A549 (cell line): ENCODE measurements at regions not wholly inside any gene's neighbourhood (a gene's known extent, or its start where the extent isn't known, plus 50 kb on each side); places are given as distances from the start of the nearest gene placed in this dataset.

Source experiments
- ATAC-seq, 2 experiments: fragments of 200-7000 bp in 1 of 2; fragments of >200 bp in 1 of 2; cut with Nextera tagmentation in 1 of 2; cut with Tn5 transposase in 1 of 2; 3 replicates each; pipeline versions ENCODE4 v1.8.0 to v1.9.1; 2018 to 2020; ENCODE audit warnings: mild to moderate bottlenecking in 1 of 2, moderate library complexity in 1 of 2
- CTCF ChIA-PET: fragments of 300-600 bp; sonication (Branson Sonifier 250); formaldehyde crosslinking; extraction: SDS; loops from one replicate; lab custom pipeline; 2021; ENCODE audit warnings: antibody characterized with exemption, inconsistent platforms; lab: Yijun Ruan, JAX
- POLR2A ChIA-PET: fragments of 350-600 bp; formaldehyde crosslinking; extraction: SDS; loops from one replicate; lab custom pipeline; 2021; ENCODE audit warnings: antibody characterized with exemption, inconsistent platforms; lab: Yijun Ruan, JAX
- DNase-seq, 2 experiments: peaks; one replicate each; pipeline versions ENCODE4 v3.0.0 to v3.0.0-alpha.2; 2011 to 2016; ENCODE audit warnings: low read depth in 1 of 2, low spot score in 1 of 2
- FAIRE-seq: peaks from 2 replicates; lab custom pipeline; 2011; peaks lifted over from hg19 to GRCh38; lab: Jason Lieb, UNC
- H3K27ac ChIP-seq, 2 experiments: fragments of >200 bp; sonication (Bioruptor Twin); formaldehyde crosslinking; 3 replicates each; pipeline ENCODE4 v1.5.1; 2016 to 2017
- H3K4me1 ChIP-seq: fragments of >200 bp; sonication (Bioruptor Twin); formaldehyde crosslinking; 3 replicates; pipeline ENCODE4 v1.6.1; 2016
- H3K4me2 ChIP-seq: fragments of >200 bp; sonication (Bioruptor Twin); formaldehyde crosslinking; 3 replicates; pipeline ENCODE4 v1.6.1; 2016
- H3K4me3 ChIP-seq: fragments of >200 bp; sonication (Bioruptor Twin); formaldehyde crosslinking; 3 replicates; pipeline ENCODE4 v1.5.1; 2016
- H3K9me3 ChIP-seq: fragments of >200 bp; sonication (Bioruptor Twin); formaldehyde crosslinking; 3 replicates; pipeline ENCODE4 v1.6.1; 2016
- BCL3 ChIP-seq: fragments of >200 bp; sonication (Bioruptor Twin); formaldehyde crosslinking; IDR thresholded peaks from 3 replicates; pipeline ENCODE4 v1.6.1; 2016
- BHLHE40 ChIP-seq: IDR thresholded peaks from 2 replicates; pipeline ENCODE4 v1.6.1; 2012; ENCODE audit warnings: low read depth, low read length, inconsistent platforms
- CBX2 ChIP-seq: fragments of 200-600 bp; sonication (generic); IDR thresholded peaks from 2 replicates; pipeline ENCODE4 v1.6.1; 2016; ENCODE audit warnings: low read depth, mild to moderate bottlenecking, borderline replicate concordance
- CBX8 ChIP-seq: fragments of 200-600 bp; sonication (generic); IDR thresholded peaks from 2 replicates; pipeline ENCODE4 v1.6.1; 2016
- CHD4 ChIP-seq: fragments of 200-600 bp; sonication (generic); IDR thresholded peaks from 2 replicates; pipeline ENCODE4 v1.6.1; 2016; ENCODE audit warnings: antibody characterized with exemption, mild to moderate bottlenecking, borderline replicate concordance
- CTCF ChIP-seq: fragments of >200 bp; sonication (Bioruptor Twin); formaldehyde crosslinking; IDR thresholded peaks from 3 replicates; pipeline ENCODE4 v1.5.1; 2016
- EHF ChIP-seq: fragments of 250-450 bp; sonication (Bioruptor Pico); IDR thresholded peaks from 2 replicates; pipeline ENCODE4 v1.5.0; 2020; ENCODE audit warnings: mild to moderate bottlenecking
- EHMT2 ChIP-seq: fragments of 200-600 bp; sonication (generic); IDR thresholded peaks from 2 replicates; pipeline ENCODE4 v1.6.1; 2016; ENCODE audit warnings: antibody characterized with exemption, low read depth, mild to moderate bottlenecking, moderate library complexity
- ESRRA ChIP-seq: fragments of 150-350 bp; IDR thresholded peaks from 2 replicates; pipeline ENCODE4 v1.6.1; 2014; ENCODE audit warnings: mild to moderate bottlenecking, low read length, borderline replicate concordance
- FOXS1 ChIP-seq: fragments of 250-450 bp; sonication (Bioruptor Pico); IDR thresholded peaks from 2 replicates; pipeline ENCODE4 v1.5.0; 2020; ENCODE audit warnings: mild to moderate bottlenecking, moderate library complexity
- GATA3 ChIP-seq: IDR thresholded peaks from 2 replicates; pipeline ENCODE4 v1.6.1; 2012; ENCODE audit warnings: borderline replicate concordance
- HES2 ChIP-seq: fragments of >200 bp; sonication (Bioruptor Twin); formaldehyde crosslinking; IDR thresholded peaks from 2 replicates; pipeline ENCODE4 v1.6.1; 2016
- HOXB13 ChIP-seq: fragments of 250-450 bp; sonication (Bioruptor Pico); IDR thresholded peaks from 2 replicates; pipeline ENCODE4 v1.5.0; 2020; ENCODE audit warnings: low read depth, mild to moderate bottlenecking, moderate library complexity
- JUNB ChIP-seq: fragments of >200 bp; sonication (Bioruptor Twin); formaldehyde crosslinking; IDR thresholded peaks from 2 replicates; pipeline ENCODE4 v1.6.1; 2016
- MAFK ChIP-seq: fragments of 450-650 bp; IDR thresholded peaks from 2 replicates; pipeline ENCODE4 v1.6.1; 2014; ENCODE audit not compliant: partially characterized antibody
- MAZ ChIP-seq: fragments of 150-350 bp; IDR thresholded peaks from 2 replicates; pipeline ENCODE4 v1.6.1; 2014; ENCODE audit warnings: antibody characterized with exemption, low read depth, low read length, borderline replicate concordance
- NR3C1 ChIP-seq: fragments of >200 bp; sonication (Bioruptor Twin); formaldehyde crosslinking; IDR thresholded peaks from 3 replicates; pipeline ENCODE4 v1.6.1; 2017
- PBX3 ChIP-seq: IDR thresholded peaks from 2 replicates; pipeline ENCODE4 v1.6.1; 2012
- POLR2AphosphoS2 ChIP-seq: conservative IDR thresholded peaks from 2 replicates; pipeline ENCODE4 v1.6.1; 2012; ENCODE audit warnings: low read length, improper control_type of control experiment, inconsistent platforms
- RAD21 ChIP-seq, 2 experiments: fragments of >200 bp in 1 of 2; sonication (Bioruptor Twin) in 1 of 2; formaldehyde crosslinking in 1 of 2; IDR thresholded peaks in 1 of 2; conservative IDR thresholded peaks in 1 of 2; 2 replicates in 1 of 2; 3 replicates in 1 of 2; pipeline ENCODE4 v1.6.1; 2012 to 2018; ENCODE audit warnings: inconsistent platforms in 1 of 2
- RARB ChIP-seq: fragments of 250-450 bp; sonication (Bioruptor Pico); IDR thresholded peaks from 2 replicates; pipeline ENCODE4 v1.8.0; 2021; ENCODE audit warnings: mild to moderate bottlenecking, moderate library complexity
- REST ChIP-seq: fragments of 200-600 bp; sonication (generic); IDR thresholded peaks from 2 replicates; pipeline ENCODE4 v1.6.1; 2016; ENCODE audit warnings: antibody characterized with exemption, mild to moderate bottlenecking, moderate library complexity
- RFX5 ChIP-seq: fragments of 450-650 bp; IDR thresholded peaks from 2 replicates; pipeline ENCODE4 v1.7.1; 2014; ENCODE audit warnings: antibody characterized with exemption, mild to moderate bottlenecking, moderate library complexity
- RNF2 ChIP-seq: fragments of 200-600 bp; sonication (generic); IDR thresholded peaks from 2 replicates; pipeline ENCODE4 v1.6.1; 2016; ENCODE audit warnings: low read depth, mild to moderate bottlenecking, antibody characterized with exemption, moderate library complexity, borderline replicate concordance
- USF2 ChIP-seq: fragments of 450-650 bp; IDR thresholded peaks from 2 replicates; pipeline ENCODE4 v1.6.1; 2014; ENCODE audit warnings: antibody characterized with exemption
- WGBS: methylation state at CpG from one replicate; pipeline ENCODE4 v1.1.6; 2017; ENCODE audit errors: missing lambda C conversion rate; 5-methylcytosine and 5-hydroxymethylcytosine counted together

- no peak for TF ChIP-seq MAZ
- TF ChIP-seq, all 56 proteins: peak for 0
Observed at GRCh38 chr18:76266236-76266991, 228.6 kb downstream of the ZNF516 start (continued).

- Histone ChIP-seq H3K4me3 (no peak overlapping the region), H3K9me3 (no peaks in the 10 kb centered on the region), H3K4me1 (no peaks in the 10 kb centered on the region), H3K27ac (no peak overlapping the region), H3K4me2 (no peak overlapping the region)
- WGBS = 44% methylated on average over 7 of the region's 9 CpGs
- DNase-seq = no peak
- POLR2A ChIA-PET = no interaction called here
- CTCF ChIA-PET = no interaction called here
- TF ChIP-seq RARB (CRISPR knock-in tag) (no peak), MAFK (no peak), HOXB13 (no peak), CHD4 (no peak), JUNB (no peak), RAD21 (conservative IDR thresholded peaks at IDR 0.05 in 1 of 2, IDR thresholded peaks at IDR 0.05 in 1 of 2) (no peak), EHF (CRISPR knock-in tag) (no peak), PBX3 (no peak), USF2 (no peak), HES2 (no peak), CTCF (no peak), RFX5 (no peak), CBX2 (no peak), GATA3 (no peak), ESRRA (no peak), CBX8 (no peak), RNF2 (no peak)
- no peak for ATAC-seq
- no peak for FAIRE-seq
Observed at GRCh38 chr18:76265497-76266235, 229.4 kb downstream of the ZNF516 start.

GRCh38 chr18:76264876-76265250 lies 230.2 kb downstream of the ZNF516 start:
- H3K4me3 ChIP-seq = no peak overlapping the region
- DNase-seq = no peak
- no peak for ATAC-seq
- no peak for FAIRE-seq
- WGBS = 48% methylated on average over 9 of the region's 10 CpGs
- no peaks in the 10 kb centered on the region for H3K9me3 ChIP-seq
- H3K4me1 ChIP-seq = no peaks in the 10 kb centered on the region
- POLR2A ChIA-PET = no interaction called here
- H3K4me2 ChIP-seq = no peak overlapping the region
- no peak for TF ChIP-seq EHMT2
- no peak for TF ChIP-seq FOXS1 (CRISPR knock-in tag)
- no peak for TF ChIP-seq NR3C1
- TF ChIP-seq POLR2AphosphoS2 = no peak
- no peak for TF ChIP-seq BHLHE40
- no peak for TF ChIP-seq BCL3
- TF ChIP-seq HES2 = no peak
- no peak for TF ChIP-seq CBX2
- TF ChIP-seq REST = no peak
- TF ChIP-seq, all 56 proteins: peak for 0
- CTCF ChIA-PET = no interaction called here
- H3K27ac ChIP-seq = no peak overlapping the region
